ENCODE measurements at regions not wholly inside any gene's neighbourhood (a gene's known extent, or its start where the extent isn't known, plus 50 kb on each side); places are given as distances from the start of the nearest gene placed in this dataset.

DNA sequence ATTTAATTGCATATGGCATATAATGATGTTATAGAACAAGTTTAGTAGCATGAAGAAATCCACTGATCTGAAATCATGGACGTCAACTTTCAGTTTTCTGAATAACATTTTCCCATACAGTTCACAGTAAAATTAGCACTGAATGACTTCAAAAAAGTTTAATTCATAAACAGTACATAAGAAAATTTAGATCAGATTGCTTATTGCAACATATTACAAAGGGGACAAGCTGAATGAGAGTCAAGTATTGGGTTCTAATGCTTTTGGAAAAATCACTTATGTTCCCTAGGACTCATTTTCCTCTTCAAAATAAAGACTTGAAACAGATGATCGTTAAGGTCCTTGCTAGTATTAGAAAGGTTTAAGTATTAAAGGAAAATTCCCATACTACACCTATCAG, 898.3 kb upstream of the INTU start:
- TF ChIP-seq, protein P1, sequence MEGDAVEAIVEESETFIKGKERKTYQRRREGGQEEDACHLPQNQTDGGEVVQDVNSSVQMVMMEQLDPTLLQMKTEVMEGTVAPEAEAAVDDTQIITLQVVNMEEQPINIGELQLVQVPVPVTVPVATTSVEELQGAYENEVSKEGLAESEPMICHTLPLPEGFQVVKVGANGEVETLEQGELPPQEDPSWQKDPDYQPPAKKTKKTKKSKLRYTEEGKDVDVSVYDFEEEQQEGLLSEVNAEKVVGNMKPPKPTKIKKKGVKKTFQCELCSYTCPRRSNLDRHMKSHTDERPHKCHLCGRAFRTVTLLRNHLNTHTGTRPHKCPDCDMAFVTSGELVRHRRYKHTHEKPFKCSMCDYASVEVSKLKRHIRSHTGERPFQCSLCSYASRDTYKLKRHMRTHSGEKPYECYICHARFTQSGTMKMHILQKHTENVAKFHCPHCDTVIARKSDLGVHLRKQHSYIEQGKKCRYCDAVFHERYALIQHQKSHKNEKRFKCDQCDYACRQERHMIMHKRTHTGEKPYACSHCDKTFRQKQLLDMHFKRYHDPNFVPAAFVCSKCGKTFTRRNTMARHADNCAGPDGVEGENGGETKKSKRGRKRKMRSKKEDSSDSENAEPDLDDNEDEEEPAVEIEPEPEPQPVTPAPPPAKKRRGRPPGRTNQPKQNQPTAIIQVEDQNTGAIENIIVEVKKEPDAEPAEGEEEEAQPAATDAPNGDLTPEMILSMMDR (IDR thresholded peaks at IDR 0.05), result no peak
- TF ChIP-seq POLR2A (IDR thresholded peaks at IDR 0.05), result no peak
- TF ChIP-seq EP300 (IDR thresholded peaks at IDR 0.05), result no peak
